ENCODE measurements at regions not wholly inside any gene's neighbourhood (a gene's known extent, or its start where the extent isn't known, plus 50 kb on each side); places are given as distances from the start of the nearest gene placed in this dataset.
"Not testable (repeated sequence)": the region's sequence is repeated elsewhere in the genome, so short reads cannot be mapped to it uniquely, and the experiment has no call there.

- peaks cover 9% of the 10 kb centered on the region; the same call in 1 of the 2 replicates for H3K4me1 ChIP-seq (ENCODE audit: control insufficient read depth, insufficient read depth, low read length)
- no peak overlapping the region for H3K9ac ChIP-seq (ENCODE audit: low read length)
- H3K9me3 ChIP-seq (ENCODE audit: control insufficient read depth, insufficient read depth, low read depth, low read length), result no peaks in the 10 kb centered on the region
- no peak overlapping the region for H3K27ac ChIP-seq (ENCODE audit: low read depth, low read length)
- H3K4me3 ChIP-seq (ENCODE audit: low read depth, low read length), result no peak overlapping the region
- H3K36me3 ChIP-seq (ENCODE audit: control insufficient read depth, insufficient read depth, low read length), result no peaks in the 10 kb centered on the region
- H3K27me3 ChIP-seq (ENCODE audit: control insufficient read depth, insufficient read depth, low read length), result no peaks in the 10 kb centered on the region
Measured at GRCh38 chr9:73412874-73413273, 261.2 kb downstream of the ANXA1 start.

DNA sequence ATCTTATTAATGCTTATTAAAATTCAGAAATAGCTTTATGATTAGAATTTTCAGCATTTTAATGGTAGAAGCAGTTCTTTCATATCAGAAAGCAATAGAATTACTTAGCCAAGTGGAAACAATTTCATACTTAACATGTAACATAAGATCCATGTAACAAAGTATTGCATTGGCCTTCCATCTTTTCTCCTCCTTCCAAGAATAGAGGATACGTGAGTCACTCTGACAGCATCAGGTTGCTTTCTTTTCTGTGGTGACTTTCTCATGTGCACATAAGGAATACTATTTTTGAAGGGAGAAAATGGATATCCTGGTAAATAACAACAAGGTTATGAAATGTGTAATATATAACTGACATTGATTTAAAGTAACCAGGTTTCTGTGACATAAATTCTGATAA is 272.2 kb downstream of the ANXA1 start:
- H3K27ac ChIP-seq (ENCODE audit: low read depth, low read length), result no peak overlapping the region
- no peak overlapping the region for H3K9ac ChIP-seq (ENCODE audit: low read length)
- no peak overlapping the region for H3K4me3 ChIP-seq (ENCODE audit: low read depth, low read length)
- H3K9me3 ChIP-seq (ENCODE audit: control insufficient read depth, insufficient read depth, low read depth, low read length), result no peaks in the 10 kb centered on the region
- no peaks in the 10 kb centered on the region for H3K36me3 ChIP-seq (ENCODE audit: control insufficient read depth, insufficient read depth, low read length)
- H3K4me1 ChIP-seq (ENCODE audit: control insufficient read depth, insufficient read depth, low read length), result no peaks in the 10 kb centered on the region
- no peaks in the 10 kb centered on the region for H3K27me3 ChIP-seq (ENCODE audit: control insufficient read depth, insufficient read depth, low read length)

DNA sequence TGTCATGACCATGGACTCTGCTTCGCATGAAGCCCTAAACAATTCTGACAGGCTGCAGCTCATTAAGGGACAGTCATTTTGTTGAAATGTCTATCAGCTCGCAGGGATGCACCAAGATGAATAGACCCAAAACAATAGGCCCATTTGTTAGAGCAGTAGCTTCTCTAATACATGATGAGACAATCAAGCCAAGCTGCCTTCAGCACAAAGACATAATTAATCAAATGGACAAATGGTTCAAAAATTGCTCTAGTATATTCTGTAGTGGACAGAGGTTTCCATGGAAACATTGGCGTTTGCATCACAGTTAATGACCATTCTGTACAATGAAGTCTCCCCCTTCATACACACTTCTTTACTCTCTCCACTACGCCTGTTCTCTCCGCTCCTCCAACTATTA is 274.6 kb downstream of the ANXA1 start:
- Histone ChIP-seq H3K36me3 (ENCODE audit: control insufficient read depth, insufficient read depth, low read length) (no peaks in the 10 kb centered on the region), H3K4me3 (ENCODE audit: low read depth, low read length) (no peak overlapping the region), H3K27ac (ENCODE audit: low read depth, low read length) (no peak overlapping the region), H3K9ac (ENCODE audit: low read length) (no peak overlapping the region), H3K27me3 (ENCODE audit: control insufficient read depth, insufficient read depth, low read length) (no peaks in the 10 kb centered on the region), H3K9me3 (ENCODE audit: control insufficient read depth, insufficient read depth, low read depth, low read length) (no peaks in the 10 kb centered on the region), H3K4me1 (ENCODE audit: control insufficient read depth, insufficient read depth, low read length) (no peaks in the 10 kb centered on the region)

DNA sequence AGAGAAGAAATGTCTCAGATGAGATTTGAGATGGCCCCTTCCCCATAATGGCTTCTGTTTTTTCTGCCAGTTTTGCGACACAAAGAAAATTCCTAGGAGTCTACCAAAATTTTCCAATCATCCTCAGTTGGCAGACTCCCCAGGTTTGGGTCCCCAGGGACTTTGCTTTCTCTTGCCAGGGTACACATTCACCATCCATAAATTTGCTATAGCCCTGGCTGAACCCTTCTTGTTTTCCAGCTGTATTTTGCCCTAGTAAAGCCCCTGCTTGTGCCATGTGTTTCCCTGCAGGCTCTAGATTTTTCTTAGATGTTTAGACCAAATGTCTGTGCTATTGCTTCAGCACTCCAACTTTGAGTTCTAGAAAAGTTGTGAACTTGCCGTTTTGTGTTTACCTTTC is 283.2 kb downstream of the ANXA1 start:
- Histone ChIP-seq H3K27me3 (ENCODE audit: control insufficient read depth, insufficient read depth, low read length) (no peaks in the 10 kb centered on the region), H3K36me3 (ENCODE audit: control insufficient read depth, insufficient read depth, low read length) (no peaks in the 10 kb centered on the region), H3K9ac (ENCODE audit: low read length) (no peak overlapping the region), H3K9me3 (ENCODE audit: control insufficient read depth, insufficient read depth, low read depth, low read length) (no peaks in the 10 kb centered on the region), H3K27ac (ENCODE audit: low read depth, low read length) (no peak overlapping the region), H3K4me3 (ENCODE audit: low read depth, low read length) (no peak overlapping the region), H3K4me1 (ENCODE audit: control insufficient read depth, insufficient read depth, low read length) (no peaks in the 10 kb centered on the region)

GRCh38 chr9:73437758-73438157 is 286.1 kb downstream of the ANXA1 start:
- no peak overlapping the region for H3K27ac ChIP-seq (ENCODE audit: low read depth, low read length)

DNA sequence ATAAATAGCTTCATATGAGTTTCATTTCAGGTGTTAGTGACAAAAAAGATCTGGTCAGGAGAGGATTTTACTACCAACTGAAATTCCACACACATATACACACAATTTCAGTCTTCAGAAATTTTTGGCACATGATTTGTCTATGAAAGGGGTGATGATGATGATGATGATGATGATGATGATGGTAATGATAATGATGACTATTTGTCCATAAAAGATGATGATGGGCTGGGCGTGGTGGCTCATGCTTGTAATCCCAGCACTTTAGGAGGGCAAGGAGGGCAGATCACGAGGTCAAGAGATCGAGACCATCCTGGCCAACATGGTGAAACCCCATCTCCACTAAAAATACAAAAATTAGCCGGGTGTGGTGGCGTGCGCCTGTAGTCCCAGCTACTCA is 288.2 kb downstream of the ANXA1 start:
- H3K27ac ChIP-seq (ENCODE audit: low read depth, low read length); H3K36me3 ChIP-seq (ENCODE audit: control insufficient read depth, insufficient read depth, low read length); H3K4me3 ChIP-seq (ENCODE audit: low read depth, low read length); H3K9me3 ChIP-seq (ENCODE audit: control insufficient read depth, insufficient read depth, low read depth, low read length); H3K27me3 ChIP-seq (ENCODE audit: control insufficient read depth, insufficient read depth, low read length); H3K9ac ChIP-seq (ENCODE audit: low read length): not testable (repeated sequence)
- peaks cover 12% of the 10 kb centered on the region for H3K4me1 ChIP-seq (ENCODE audit: control insufficient read depth, insufficient read depth, low read length)

More at GRCh38 chr9:73437758-73438157, 286.1 kb downstream of the ANXA1 start:
- Histone ChIP-seq H3K36me3 (ENCODE audit: control insufficient read depth, insufficient read depth, low read length) (no peaks in the 10 kb centered on the region), H3K4me3 (ENCODE audit: low read depth, low read length) (no peak overlapping the region), H3K9ac (ENCODE audit: low read length) (no peak overlapping the region), H3K27me3 (ENCODE audit: control insufficient read depth, insufficient read depth, low read length) (no peaks in the 10 kb centered on the region), H3K4me1 (ENCODE audit: control insufficient read depth, insufficient read depth, low read length) (peaks cover 12% of the 10 kb centered on the region), H3K9me3 (ENCODE audit: control insufficient read depth, insufficient read depth, low read depth, low read length) (no peaks in the 10 kb centered on the region)

- H3K27ac ChIP-seq (ENCODE audit: low read depth, low read length), result no peak overlapping the region
- no peak overlapping the region for H3K9ac ChIP-seq (ENCODE audit: low read length)
- H3K4me3 ChIP-seq (ENCODE audit: low read depth, low read length), result no peak overlapping the region
- H3K27me3 ChIP-seq (ENCODE audit: control insufficient read depth, insufficient read depth, low read length), result no peaks in the 10 kb centered on the region
- H3K4me1 ChIP-seq (ENCODE audit: control insufficient read depth, insufficient read depth, low read length), result peaks cover 12% of the 10 kb centered on the region
- no peaks in the 10 kb centered on the region for H3K9me3 ChIP-seq (ENCODE audit: control insufficient read depth, insufficient read depth, low read depth, low read length)
- H3K36me3 ChIP-seq (ENCODE audit: control insufficient read depth, insufficient read depth, low read length), result no peaks in the 10 kb centered on the region
Measured at GRCh38 chr9:73441223-73441622, 289.6 kb downstream of the ANXA1 start.

DNA sequence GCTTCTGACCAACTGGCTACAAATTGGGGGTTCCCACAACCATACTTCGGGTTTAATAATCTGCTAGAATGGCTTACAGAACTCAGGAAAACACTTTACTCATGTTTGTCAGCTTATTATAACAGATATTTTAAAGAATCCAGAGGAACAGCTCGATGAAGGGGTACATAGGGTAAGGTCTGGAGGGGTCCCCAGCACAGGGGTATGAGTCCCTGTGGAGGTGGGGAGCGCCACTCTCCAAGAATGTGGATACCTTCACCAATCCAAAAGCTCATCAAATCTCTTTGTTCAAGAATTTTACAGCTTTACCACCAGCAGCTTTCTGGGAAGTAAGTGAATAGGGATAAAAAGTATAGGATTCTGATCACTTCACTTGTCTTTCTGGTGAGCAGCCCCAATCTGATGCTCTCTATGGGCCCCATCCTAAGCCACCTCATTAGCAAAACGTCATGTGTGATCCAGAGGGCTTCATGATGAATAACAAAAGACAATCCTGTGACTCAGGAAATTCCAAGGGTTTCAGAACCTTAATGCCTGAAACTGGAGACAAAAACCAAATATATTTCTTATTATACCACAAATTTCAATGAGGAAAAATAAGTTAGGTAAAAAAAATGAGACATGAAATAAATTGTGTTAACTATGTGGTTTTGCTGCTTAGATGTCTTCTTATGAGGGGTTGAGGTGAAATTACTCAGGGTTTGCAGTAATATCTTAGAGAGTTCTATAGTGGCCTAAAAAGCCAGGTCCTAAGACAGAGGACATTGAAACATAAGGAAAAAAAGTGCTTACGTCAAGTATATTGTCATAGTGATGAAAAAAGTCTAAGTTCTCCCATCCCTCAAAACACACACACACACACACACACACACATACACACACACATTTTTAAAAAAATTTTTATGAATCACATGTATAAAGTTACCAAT is 290.5 kb downstream of the ANXA1 start:
- no peak overlapping the region for H3K4me3 ChIP-seq (ENCODE audit: low read depth, low read length)
- H3K9me3 ChIP-seq (ENCODE audit: control insufficient read depth, insufficient read depth, low read depth, low read length), result no peaks in the 10 kb centered on the region
- peak overlapping the region; percentile 86 for H3K27ac ChIP-seq (ENCODE audit: low read depth, low read length)
- H3K36me3 ChIP-seq (ENCODE audit: control insufficient read depth, insufficient read depth, low read length), result no peaks in the 10 kb centered on the region
- H3K27me3 ChIP-seq (ENCODE audit: control insufficient read depth, insufficient read depth, low read length), result no peaks in the 10 kb centered on the region
- no peak overlapping the region for H3K9ac ChIP-seq (ENCODE audit: low read length)
- peaks cover 12% of the 10 kb centered on the region for H3K4me1 ChIP-seq (ENCODE audit: control insufficient read depth, insufficient read depth, low read length)

- H3K4me3 ChIP-seq (ENCODE audit: low read depth, low read length), result no peak overlapping the region
- H3K9me3 ChIP-seq (ENCODE audit: control insufficient read depth, insufficient read depth, low read depth, low read length), result no peaks in the 10 kb centered on the region
- H3K27me3 ChIP-seq (ENCODE audit: control insufficient read depth, insufficient read depth, low read length), result no peaks in the 10 kb centered on the region
- H3K36me3 ChIP-seq (ENCODE audit: control insufficient read depth, insufficient read depth, low read length), result no peaks in the 10 kb centered on the region
- no peak overlapping the region for H3K27ac ChIP-seq (ENCODE audit: low read depth, low read length)
- H3K9ac ChIP-seq (ENCODE audit: low read length), result no peak overlapping the region
- H3K4me1 ChIP-seq (ENCODE audit: control insufficient read depth, insufficient read depth, low read length), result peaks cover 12% of the 10 kb centered on the region
Measured at GRCh38 chr9:73444821-73445220, 293.2 kb downstream of the ANXA1 start.

GRCh38 chr9:73445384-73445783 is 293.7 kb downstream of the ANXA1 start:
- H3K27me3 ChIP-seq (ENCODE audit: control insufficient read depth, insufficient read depth, low read length); H3K27ac ChIP-seq (ENCODE audit: low read depth, low read length); H3K9ac ChIP-seq (ENCODE audit: low read length); H3K4me3 ChIP-seq (ENCODE audit: low read depth, low read length); H3K9me3 ChIP-seq (ENCODE audit: control insufficient read depth, insufficient read depth, low read depth, low read length); H3K36me3 ChIP-seq (ENCODE audit: control insufficient read depth, insufficient read depth, low read length): not testable (repeated sequence)
- peaks cover 12% of the 10 kb centered on the region for H3K4me1 ChIP-seq (ENCODE audit: control insufficient read depth, insufficient read depth, low read length)

GRCh38 chr9:73446306-73446705 is 294.6 kb downstream of the ANXA1 start:
- no peak overlapping the region; the same call in 1 of the 2 replicates for H3K27ac ChIP-seq (ENCODE audit: low read depth, low read length)
- H3K27me3 ChIP-seq (ENCODE audit: control insufficient read depth, insufficient read depth, low read length), result no peaks in the 10 kb centered on the region
- H3K9me3 ChIP-seq (ENCODE audit: control insufficient read depth, insufficient read depth, low read depth, low read length), result no peaks in the 10 kb centered on the region
- H3K4me3 ChIP-seq (ENCODE audit: low read depth, low read length), result no peak overlapping the region
- no peak overlapping the region for H3K9ac ChIP-seq (ENCODE audit: low read length)
- H3K36me3 ChIP-seq (ENCODE audit: control insufficient read depth, insufficient read depth, low read length), result no peaks in the 10 kb centered on the region
- H3K4me1 ChIP-seq (ENCODE audit: control insufficient read depth, insufficient read depth, low read length), result peaks cover 12% of the 10 kb centered on the region

Data from HUES6 (cell line).